Neural crest cell (in vitro differentiated cells): ENCODE measurements at regions not wholly inside any gene's neighbourhood (a gene's known extent, or its start where the extent isn't known, plus 50 kb on each side); places are given as distances from the start of the nearest gene placed in this dataset.
"Not testable (repeated sequence)": the region's sequence is repeated elsewhere in the genome, so short reads cannot be mapped to it uniquely, and the experiment has no call there.

Source experiments
- DNase-seq: peaks from one replicate; pipeline ENCODE4 v3.0.0; 2021; ENCODE audit warnings: low read depth, mixed read lengths, low spot score
- H3K27ac Mint-ChIP-seq: one replicate; pipeline ENCODE4 v1.8.0; 2021; ENCODE audit warnings: mild to moderate bottlenecking, mixed read lengths; ENCODE audit not compliant: unreplicated experiment
- H3K27me3 Mint-ChIP-seq: 2 replicates; pipeline ENCODE4 v1.8.0; 2021; ENCODE audit warnings: low read depth, mild to moderate bottlenecking, mixed read lengths
- H3K36me3 Mint-ChIP-seq: 2 replicates; pipeline ENCODE4 v1.8.0; 2021; ENCODE audit warnings: low read depth, mild to moderate bottlenecking, mixed read lengths
- H3K4me1 Mint-ChIP-seq: 2 replicates; pipeline ENCODE4 v1.8.0; 2021; ENCODE audit warnings: mixed read lengths
- H3K4me3 Mint-ChIP-seq: one replicate; pipeline ENCODE4 v1.8.0; 2021; ENCODE audit warnings: mild to moderate bottlenecking, mixed read lengths
- H3K9me3 Mint-ChIP-seq: 2 replicates; pipeline ENCODE4 v1.8.0; 2021; ENCODE audit warnings: mixed read lengths
- TF ChIP-seq, protein P1 (sequence below): fragments of 200-600 bp; sonication (generic); conservative IDR thresholded peaks from 2 replicates; pipeline ENCODE4 v1.5.0; 2021; ENCODE audit warnings: antibody characterized with exemption, mild to moderate bottlenecking

DNA sequence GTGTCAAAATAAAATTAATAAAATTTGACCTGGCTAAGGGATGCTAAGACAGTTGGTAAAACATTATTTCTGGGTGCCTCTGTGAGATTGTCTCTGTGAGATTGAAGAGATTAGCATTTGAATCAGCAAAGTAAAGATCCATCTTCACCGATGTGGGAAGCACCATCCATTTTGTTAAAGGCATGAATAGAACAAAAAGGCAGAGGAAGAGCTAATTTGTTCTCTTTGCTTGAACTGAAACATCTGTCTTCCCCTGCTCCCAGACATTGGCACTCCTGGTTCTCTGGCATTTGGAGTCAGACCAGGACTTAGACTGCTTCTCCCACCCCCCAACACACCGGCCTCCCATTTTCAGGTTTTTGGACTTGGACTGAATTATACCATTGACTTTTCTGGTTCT lies 603.8 kb upstream of the LINC00305 start:
- no peak overlapping the region for H3K4me3 Mint-ChIP-seq
- no peaks in the 10 kb centered on the region for H3K36me3 Mint-ChIP-seq
- H3K27ac Mint-ChIP-seq: no peak overlapping the region
- no peaks in the 10 kb centered on the region for H3K27me3 Mint-ChIP-seq
- peaks cover 5% of the 10 kb centered on the region for H3K9me3 Mint-ChIP-seq
- TF ChIP-seq, protein P1, sequence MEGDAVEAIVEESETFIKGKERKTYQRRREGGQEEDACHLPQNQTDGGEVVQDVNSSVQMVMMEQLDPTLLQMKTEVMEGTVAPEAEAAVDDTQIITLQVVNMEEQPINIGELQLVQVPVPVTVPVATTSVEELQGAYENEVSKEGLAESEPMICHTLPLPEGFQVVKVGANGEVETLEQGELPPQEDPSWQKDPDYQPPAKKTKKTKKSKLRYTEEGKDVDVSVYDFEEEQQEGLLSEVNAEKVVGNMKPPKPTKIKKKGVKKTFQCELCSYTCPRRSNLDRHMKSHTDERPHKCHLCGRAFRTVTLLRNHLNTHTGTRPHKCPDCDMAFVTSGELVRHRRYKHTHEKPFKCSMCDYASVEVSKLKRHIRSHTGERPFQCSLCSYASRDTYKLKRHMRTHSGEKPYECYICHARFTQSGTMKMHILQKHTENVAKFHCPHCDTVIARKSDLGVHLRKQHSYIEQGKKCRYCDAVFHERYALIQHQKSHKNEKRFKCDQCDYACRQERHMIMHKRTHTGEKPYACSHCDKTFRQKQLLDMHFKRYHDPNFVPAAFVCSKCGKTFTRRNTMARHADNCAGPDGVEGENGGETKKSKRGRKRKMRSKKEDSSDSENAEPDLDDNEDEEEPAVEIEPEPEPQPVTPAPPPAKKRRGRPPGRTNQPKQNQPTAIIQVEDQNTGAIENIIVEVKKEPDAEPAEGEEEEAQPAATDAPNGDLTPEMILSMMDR: no peak
- DNase-seq: no peak
- peaks cover 35% of the 10 kb centered on the region for H3K4me1 Mint-ChIP-seq

DNA sequence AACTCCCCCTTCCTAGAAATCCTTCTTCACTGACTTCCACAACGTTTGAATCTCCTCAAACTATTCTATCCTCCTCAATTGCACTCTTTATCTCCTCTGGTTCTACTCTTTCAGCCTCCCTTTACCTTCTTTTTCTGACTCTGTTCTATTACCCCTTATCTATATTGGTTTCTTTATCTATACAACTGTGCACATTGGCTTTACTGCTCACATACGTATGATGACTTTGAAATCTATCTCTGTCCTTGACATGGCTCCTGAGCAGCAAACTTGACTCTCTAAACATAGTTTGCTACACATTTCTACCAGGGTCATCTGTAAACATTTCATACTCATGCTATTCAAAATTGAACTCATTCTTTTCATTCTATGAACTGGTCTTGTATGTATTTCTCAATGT lies 601.0 kb upstream of the LINC00305 start:
- Mint-ChIP-seq H3K36me3 (no peaks in the 10 kb centered on the region), H3K9me3 (peaks cover 5% of the 10 kb centered on the region), H3K4me1 (peaks cover 35% of the 10 kb centered on the region), H3K4me3 (no peak overlapping the region), H3K27me3 (no peaks in the 10 kb centered on the region), H3K27ac (no peak overlapping the region)
- DNase-seq: no peak
- TF ChIP-seq, protein P1: no peak

GRCh38 chr18:64747803-64748202 lies 598.9 kb upstream of the LINC00305 start:
- H3K4me3 Mint-ChIP-seq: no peak overlapping the region
- H3K27me3 Mint-ChIP-seq: no peaks in the 10 kb centered on the region
- TF ChIP-seq, protein P1: no peak
- peaks cover 33% of the 10 kb centered on the region for H3K4me1 Mint-ChIP-seq
- no peak for DNase-seq
- no peak overlapping the region for H3K27ac Mint-ChIP-seq
- no peaks in the 10 kb centered on the region for H3K36me3 Mint-ChIP-seq
- H3K9me3 Mint-ChIP-seq: peaks cover 5% of the 10 kb centered on the region

DNA sequence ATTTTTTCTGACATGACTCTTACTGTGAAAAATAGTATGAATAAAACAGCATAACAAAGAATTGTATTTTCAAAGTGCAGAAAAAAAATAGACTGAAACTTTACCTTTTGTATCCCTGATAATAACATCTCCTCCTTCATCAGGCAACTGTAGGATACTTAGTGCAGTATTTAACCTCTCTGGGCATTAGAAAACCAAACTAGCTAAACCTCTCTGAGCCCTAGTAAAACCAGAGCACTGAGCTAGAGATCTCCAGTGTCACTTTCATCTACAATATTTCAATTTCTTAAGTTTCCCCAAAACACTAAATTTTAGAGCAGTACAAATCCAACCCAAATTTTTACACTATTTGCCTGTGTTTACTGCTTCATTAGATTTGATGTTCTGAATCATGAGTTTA lies 594.0 kb upstream of the LINC00305 start:
- H3K27me3 Mint-ChIP-seq: no peaks in the 10 kb centered on the region
- peaks cover 2% of the 10 kb centered on the region for H3K9me3 Mint-ChIP-seq
- no peak overlapping the region for H3K27ac Mint-ChIP-seq
- TF ChIP-seq, protein P1: no peak
- no peaks in the 10 kb centered on the region for H3K36me3 Mint-ChIP-seq
- no peak overlapping the region for H3K4me3 Mint-ChIP-seq
- no peaks in the 10 kb centered on the region for H3K4me1 Mint-ChIP-seq
- DNase-seq: no peak

- H3K36me3 Mint-ChIP-seq: no peaks in the 10 kb centered on the region
- TF ChIP-seq, protein P1: no peak
- no peak overlapping the region for H3K4me3 Mint-ChIP-seq
- H3K27me3 Mint-ChIP-seq: no peaks in the 10 kb centered on the region
- no peak overlapping the region for H3K27ac Mint-ChIP-seq
- peaks cover 6% of the 10 kb centered on the region for H3K9me3 Mint-ChIP-seq
- H3K4me1 Mint-ChIP-seq: no peaks in the 10 kb centered on the region
- DNase-seq: no peak
Measured at GRCh38 chr18:64734063-64734462, 585.2 kb upstream of the LINC00305 start.

- H3K27ac Mint-ChIP-seq, DNase-seq, H3K4me1 Mint-ChIP-seq, H3K27me3 Mint-ChIP-seq, H3K36me3 Mint-ChIP-seq, H3K9me3 Mint-ChIP-seq, H3K4me3 Mint-ChIP-seq: not testable (repeated sequence)
Measured at GRCh38 chr18:64725657-64726056, 576.8 kb upstream of the LINC00305 start.
